ENCODE measurements at regions not wholly inside any gene's neighbourhood (a gene's known extent, or its start where the extent isn't known, plus 50 kb on each side); places are given as distances from the start of the nearest gene placed in this dataset.

GRCh38 chr12:131603939-131604795 is 106.7 kb upstream of the SFSWAP start:
- H3K4me3 ChIP-seq (ENCODE audit: low read depth, low read length) = no peak overlapping the region
- no peak for TF ChIP-seq CTCF (IDR thresholded peaks at IDR 0.05; ENCODE audit: control insufficient read depth, extremely low read depth, insufficient read depth)
- DNase-seq (ENCODE audit: low read depth) = no peak

GRCh38 chr12:131604859-131605258 is 106.0 kb upstream of the SFSWAP start:
- no peak for TF ChIP-seq CTCF (IDR thresholded peaks at IDR 0.05; ENCODE audit: control insufficient read depth, extremely low read depth, insufficient read depth)
- DNase-seq (ENCODE audit: low read depth) = no peak
- H3K4me3 ChIP-seq (ENCODE audit: low read depth, low read length) = no peak overlapping the region

GRCh38 chr12:131605304-131605829 is 105.5 kb upstream of the SFSWAP start:
- DNase-seq (ENCODE audit: low read depth) = no peak
- TF ChIP-seq CTCF (IDR thresholded peaks at IDR 0.05; ENCODE audit: control insufficient read depth, extremely low read depth, insufficient read depth) = no peak
- no peak overlapping the region for H3K4me3 ChIP-seq (ENCODE audit: low read depth, low read length)

- no peak for DNase-seq (ENCODE audit: low read depth)
- TF ChIP-seq CTCF (IDR thresholded peaks at IDR 0.05; ENCODE audit: control insufficient read depth, extremely low read depth, insufficient read depth) = no peak
- H3K4me3 ChIP-seq (ENCODE audit: low read depth, low read length) = no peak overlapping the region
These were observed 104.5 kb upstream of the SFSWAP start for GRCh38 chr12:131606218-131606901.

- no peak for TF ChIP-seq CTCF (IDR thresholded peaks at IDR 0.05; ENCODE audit: control insufficient read depth, extremely low read depth, insufficient read depth)
- H3K4me3 ChIP-seq (ENCODE audit: low read depth, low read length) = no peak overlapping the region
- DNase-seq (ENCODE audit: low read depth) = no peak
These were observed 103.0 kb upstream of the SFSWAP start for GRCh38 chr12:131607658-131608447.

GRCh38 chr12:131608740-131609690 is 101.9 kb upstream of the SFSWAP start:
- no peak for DNase-seq (ENCODE audit: low read depth)
- peak; percentile 77 for TF ChIP-seq CTCF (IDR thresholded peaks at IDR 0.05; ENCODE audit: control insufficient read depth, extremely low read depth, insufficient read depth)
- no peak overlapping the region for H3K4me3 ChIP-seq (ENCODE audit: low read depth, low read length)

Measured in LNCaP clone FGC (cell line).